GM12873 (cell line): ENCODE measurements at regions not wholly inside any gene's neighbourhood (a gene's known extent, or its start where the extent isn't known, plus 50 kb on each side); places are given as distances from the start of the nearest gene placed in this dataset.

Source experiments
- CTCF ChIP-seq: IDR thresholded peaks from 2 replicates; pipeline ENCODE4 v1.5.1; 2012; ENCODE audit warnings: low read depth, mild to moderate bottlenecking, moderate library complexity, low read length, control low read depth; ENCODE audit not compliant: insufficient read depth; ENCODE audit errors: missing control alignments

DNA sequence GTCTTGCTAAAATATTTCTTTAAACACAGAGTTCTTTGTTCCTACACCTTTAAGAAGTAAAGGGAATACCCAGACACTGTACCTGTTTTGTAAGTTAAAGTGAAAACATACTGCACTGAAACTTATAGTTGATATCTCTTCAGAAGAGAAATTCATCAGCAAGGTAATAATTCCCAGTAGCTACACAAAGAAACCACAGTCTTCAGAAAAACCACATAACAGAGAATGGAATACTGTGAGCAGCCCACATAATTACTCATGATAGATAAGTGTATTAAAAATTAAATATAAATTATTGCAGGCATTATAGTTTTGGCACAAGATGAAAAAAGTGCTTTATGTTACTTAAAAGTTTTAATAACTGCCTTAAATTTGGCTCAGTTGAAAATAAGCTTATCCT, 276.6 kb downstream of the SETD4 start:
- no peak for TF ChIP-seq CTCF

DNA sequence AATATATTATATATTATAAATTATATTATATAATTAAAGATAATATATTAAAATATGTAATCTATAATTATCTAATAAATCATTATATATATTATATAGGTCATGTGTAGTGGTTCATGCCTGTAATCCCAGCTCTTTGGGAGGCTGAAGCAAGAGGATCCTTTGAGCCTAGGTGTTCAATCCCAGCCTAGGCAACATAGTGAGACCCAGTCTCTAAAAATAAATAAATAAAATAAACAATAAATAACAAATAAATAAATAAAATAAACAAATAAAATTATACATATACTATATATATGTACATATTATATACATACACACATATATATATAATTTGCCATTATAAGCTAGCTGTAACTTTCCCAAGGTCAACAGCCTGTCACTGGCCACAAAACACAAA, 277.7 kb downstream of the SETD4 start:
- no peak for TF ChIP-seq CTCF

GRCh38 chr21:35780983-35781382, 279.3 kb downstream of the SETD4 start:
- TF ChIP-seq CTCF: no peak

DNA sequence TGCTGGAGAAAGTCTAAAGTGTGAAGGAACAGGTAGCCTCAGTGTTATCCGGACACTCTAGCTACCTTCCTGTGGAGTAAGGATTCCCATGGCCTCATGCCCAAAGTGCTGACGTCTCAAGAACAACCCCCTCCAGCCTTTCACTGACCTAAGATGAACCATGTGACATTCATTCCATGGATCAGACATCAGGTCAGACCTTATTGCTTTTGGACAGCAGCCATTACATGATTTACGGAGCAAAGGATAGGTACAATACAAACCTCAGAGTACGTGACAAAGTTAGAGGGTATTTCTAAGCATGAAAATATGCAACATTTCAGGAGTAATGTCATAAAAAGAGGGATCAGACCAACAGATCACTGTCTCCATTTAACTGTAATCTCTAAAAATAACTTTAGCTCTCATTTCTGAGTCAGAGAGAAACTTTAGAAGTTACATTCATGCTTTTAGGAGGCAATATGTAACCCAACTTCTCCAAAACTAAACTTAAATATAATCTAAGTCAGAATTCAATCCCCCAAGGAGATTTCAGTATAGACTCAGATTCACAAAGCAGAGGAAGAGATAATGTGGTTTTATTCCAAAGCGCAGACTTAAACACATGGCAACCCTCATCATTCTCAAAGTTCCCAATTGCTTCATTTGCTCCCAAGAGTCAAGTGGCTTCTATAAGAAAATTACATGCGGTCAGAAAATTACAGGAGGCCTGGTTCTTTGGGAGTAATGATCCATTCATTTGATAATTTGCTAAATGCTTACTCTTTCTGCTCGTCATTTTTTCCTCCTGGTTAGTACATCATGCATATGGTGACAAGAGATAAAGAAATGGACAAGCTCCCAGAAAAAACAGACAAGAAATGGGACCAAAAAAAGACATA, 280.4 kb downstream of the SETD4 start:
- TF ChIP-seq CTCF: no peak

- no peak for TF ChIP-seq CTCF
Observed at GRCh38 chr21:35779167-35779566, 281.2 kb downstream of the SETD4 start.

GRCh38 chr21:35777081-35777480, 283.2 kb downstream of the SETD4 start:
- no peak for TF ChIP-seq CTCF

GRCh38 chr21:35775778-35776544, 284.4 kb downstream of the SETD4 start:
- no peak for TF ChIP-seq CTCF
